Cerebellar cortex (tissue), 1 donor: ENCODE measurements at regions not wholly inside any gene's neighbourhood (a gene's known extent, or its start where the extent isn't known, plus 50 kb on each side); places are given as distances from the start of the nearest gene placed in this dataset.
"Not testable (repeated sequence)": the region's sequence is repeated elsewhere in the genome, so short reads cannot be mapped to it uniquely, and the experiment has no call there.

Experiments
- DNase-seq: peaks from one replicate; pipeline ENCODE4 v3.0.0-alpha.2; 2015; ENCODE audit warnings: low spot score

DNA sequence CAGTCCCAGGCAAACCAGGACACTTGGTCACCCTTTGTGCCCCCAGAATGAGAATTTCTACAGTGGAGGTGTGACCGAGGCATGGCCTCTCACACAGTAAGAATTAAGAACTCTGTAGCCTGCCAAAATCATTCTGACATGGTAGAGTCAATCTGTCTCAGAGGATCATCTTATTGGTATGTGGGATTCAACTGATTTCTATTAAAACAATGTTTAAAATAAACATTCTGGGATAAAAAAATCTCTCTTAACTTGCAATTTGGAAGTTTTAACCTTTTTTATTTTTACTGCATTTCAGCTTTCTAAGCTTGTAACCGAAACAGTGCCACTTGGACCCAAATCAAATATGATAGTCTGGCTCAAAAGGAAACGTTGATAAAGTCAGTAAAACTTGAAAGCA lies 165.4 kb upstream of the LDB2 start:
- no peak for DNase-seq

DNA sequence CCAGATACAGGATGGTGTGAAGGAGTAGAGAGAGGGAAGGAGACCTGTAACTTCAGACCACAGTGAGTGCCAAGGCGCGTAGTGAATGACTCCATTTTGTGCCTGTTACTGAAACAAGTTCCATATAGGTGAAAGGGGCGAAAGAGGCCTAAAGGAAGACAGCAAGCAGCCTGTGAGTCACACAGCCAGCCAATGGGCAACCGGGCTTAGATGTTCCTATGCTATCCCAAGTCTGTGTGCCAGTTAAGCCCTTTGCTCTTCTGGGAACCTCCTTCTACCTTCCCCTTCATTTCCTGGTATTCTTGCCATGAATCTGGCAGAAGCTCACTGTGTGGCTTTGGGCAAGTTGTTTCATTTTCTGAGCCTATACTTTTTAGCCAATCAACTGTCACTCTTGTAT lies 161.8 kb upstream of the LDB2 start:
- DNase-seq = no peak

DNA sequence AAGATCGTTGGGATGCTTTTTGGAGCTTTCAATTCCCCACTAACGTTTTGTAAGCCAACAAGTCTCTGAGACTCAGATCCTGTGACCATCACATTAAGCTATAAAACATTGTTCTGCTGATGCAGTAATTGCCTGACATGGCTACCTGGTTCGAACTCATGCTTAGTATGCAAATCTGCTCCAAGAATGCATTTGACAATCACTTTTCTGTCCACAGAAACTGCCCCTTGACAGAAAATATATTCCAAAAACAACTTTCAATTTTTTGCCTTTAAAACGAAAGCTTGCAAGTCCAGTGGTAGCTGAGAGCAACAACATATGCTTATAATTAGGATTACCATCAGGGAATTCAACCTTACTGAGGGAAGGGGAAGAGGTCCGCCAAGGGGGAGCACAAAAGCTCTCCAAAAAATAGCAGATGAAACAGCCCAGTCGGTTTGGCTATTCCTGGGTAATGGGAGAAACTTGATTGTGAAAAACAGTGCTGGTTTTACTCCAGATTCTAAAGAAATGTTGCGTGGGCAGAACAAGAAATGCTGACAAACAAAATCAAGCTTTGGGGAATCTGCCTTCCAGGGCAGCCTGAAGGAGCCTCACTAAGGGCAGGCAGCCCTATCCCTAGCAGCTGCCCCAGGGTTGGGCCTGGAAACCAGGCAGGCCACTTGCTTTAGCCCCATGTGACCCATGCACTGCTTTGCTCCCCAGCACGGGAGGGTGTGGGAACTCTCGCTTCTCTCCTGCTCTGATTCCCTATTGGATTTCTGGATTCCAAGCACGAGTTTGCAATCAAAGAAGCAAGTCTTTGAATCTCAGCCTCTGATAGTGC lies 160.7 kb upstream of the LDB2 start:
- no peak for DNase-seq

DNA sequence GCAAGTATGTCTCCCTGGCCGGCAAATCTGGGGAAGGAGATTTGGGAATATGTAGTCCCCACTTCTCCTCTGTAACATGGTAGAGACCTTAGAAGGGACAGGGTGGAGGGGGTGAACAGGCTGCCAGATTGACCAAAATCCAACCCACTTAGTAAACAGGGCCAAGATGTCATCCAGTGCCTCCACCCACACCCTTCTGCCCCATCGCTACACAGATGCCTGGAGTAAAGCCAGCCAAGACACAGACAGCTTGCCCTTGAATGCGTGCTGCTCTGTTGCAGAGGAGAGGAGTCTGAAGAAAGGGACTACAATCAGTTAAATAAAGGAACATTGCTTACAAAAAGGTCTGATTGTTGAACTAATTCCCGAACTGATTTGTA lies 160.1 kb upstream of the LDB2 start:
- DNase-seq = no peak

DNA sequence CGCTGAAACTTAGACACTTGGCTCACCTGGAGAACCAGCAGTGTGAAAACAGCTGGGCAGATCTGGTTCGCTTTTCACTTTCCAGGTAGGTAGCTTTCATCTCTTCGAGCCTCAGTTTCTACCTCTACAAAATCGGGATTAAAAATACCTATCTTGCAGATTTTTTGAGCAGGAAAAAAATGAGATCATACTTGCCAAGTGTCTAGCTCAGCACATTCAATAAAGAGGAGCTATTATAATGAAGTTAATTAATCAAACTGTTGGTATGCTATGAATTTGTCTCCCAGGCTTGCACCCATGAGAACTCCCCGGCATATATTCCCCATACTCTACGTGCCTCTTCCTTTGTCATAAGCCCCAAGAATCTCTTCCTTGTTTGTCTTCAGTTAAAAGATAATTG lies 158.6 kb upstream of the LDB2 start:
- DNase-seq = no peak

DNA sequence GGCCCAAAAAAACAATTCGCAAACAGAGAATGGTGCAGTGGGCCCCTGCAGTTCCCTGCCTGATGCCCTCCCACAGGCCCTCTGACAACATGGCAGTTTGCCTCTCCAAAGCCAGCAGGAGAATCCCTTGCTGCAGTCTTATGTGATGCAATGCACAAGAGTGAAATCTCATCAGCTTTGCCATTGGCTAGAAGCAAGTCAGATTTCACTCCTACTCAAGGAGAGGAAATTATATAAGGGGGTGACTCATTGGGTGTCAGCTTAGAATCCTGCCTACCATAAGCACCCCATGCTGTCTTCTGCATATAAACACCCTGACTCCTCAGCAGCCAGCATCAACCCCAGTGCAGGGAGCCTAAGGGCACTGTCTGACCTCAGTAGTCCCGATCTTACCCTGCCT lies 157.3 kb upstream of the LDB2 start:
- DNase-seq = no peak

DNA sequence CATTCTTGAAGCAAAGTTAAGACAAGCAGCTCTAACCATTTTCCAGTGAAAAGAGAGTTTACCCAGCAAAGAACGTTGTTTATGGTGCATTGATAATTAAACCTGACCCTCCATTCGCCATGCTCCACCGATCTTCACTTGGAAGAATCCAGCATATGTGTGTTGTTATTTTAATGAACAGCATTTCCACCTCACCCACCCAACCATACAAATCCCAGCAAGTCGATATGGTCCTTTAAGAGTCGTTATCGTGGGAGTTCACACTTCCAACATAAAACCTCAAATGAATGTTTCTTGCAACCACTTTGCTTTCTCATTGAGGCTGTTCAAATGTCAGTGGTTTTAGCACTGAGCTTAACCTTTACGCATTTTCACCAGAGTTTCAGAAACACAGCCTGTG lies 147.4 kb upstream of the LDB2 start:
- DNase-seq = no peak

- no peak for DNase-seq
Measured at GRCh38 chr4:17038510-17039176, 140.2 kb upstream of the LDB2 start.

- DNase-seq = no peak
Measured at GRCh38 chr4:17033768-17034181, 135.3 kb upstream of the LDB2 start.

GRCh38 chr4:17033025-17033767 lies 134.8 kb upstream of the LDB2 start:
- no peak for DNase-seq

DNA sequence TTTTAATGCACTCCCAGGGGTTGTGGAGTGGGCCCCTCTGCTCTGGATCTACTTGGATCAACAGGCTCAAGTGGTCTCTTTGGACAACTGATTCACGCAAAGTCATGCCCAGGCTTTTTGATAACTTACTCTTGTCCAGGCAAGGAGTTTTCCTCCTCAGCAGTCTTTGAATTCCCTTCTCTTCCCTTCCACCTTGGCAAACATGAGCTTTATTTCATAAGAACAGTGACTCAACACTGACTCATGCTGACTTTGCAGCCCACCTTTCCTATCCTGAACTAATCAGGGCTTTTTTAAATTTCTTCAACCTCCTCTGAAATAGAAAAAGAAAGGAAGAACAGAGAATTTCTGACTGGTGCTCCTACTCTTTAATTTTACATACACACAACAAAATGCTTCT lies 132.1 kb upstream of the LDB2 start:
- DNase-seq = no peak

GRCh38 chr4:17029964-17030363 lies 131.5 kb upstream of the LDB2 start:
- no peak for DNase-seq

- no peak for DNase-seq
Measured at GRCh38 chr4:17029432-17029831, 131.0 kb upstream of the LDB2 start.

DNA sequence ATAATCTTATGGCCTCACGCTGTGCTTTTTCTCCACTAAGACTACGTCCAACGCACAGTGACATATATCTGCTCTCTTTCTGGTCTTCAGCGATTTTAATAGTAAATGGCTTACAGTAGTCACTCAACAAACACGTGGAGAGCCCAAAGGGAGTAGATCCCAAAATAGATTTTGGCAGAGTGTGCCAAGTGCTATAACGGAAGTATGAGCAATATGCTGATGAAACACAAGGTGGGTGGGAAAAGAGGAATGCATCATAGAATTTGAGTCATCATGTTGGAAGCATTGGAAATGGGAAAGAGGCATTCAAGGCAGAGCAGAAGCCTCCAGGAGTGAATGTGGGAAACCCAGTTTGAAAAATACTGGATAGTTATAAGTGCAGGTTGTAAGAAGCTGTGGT lies 129.1 kb upstream of the LDB2 start:
- no peak for DNase-seq

DNA sequence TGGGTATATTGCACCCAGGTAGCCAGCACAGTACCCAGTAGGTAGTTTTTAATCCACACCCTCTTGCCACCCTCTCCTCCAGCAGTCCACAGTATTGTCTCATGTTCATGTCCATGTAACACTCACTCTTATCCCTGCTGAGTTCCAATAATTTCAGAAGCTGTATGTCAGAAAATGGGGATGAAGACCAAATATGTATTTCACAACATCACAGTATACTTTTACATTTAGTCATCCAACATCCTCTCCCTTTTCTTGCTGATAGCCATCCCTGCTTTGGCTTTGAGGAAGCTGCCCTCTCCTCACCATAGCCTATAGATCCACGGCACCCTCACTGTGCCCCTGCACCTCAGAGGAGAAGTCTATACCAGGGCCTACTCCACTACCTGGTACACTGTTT lies 126.0 kb upstream of the LDB2 start:
- no peak for DNase-seq

DNA sequence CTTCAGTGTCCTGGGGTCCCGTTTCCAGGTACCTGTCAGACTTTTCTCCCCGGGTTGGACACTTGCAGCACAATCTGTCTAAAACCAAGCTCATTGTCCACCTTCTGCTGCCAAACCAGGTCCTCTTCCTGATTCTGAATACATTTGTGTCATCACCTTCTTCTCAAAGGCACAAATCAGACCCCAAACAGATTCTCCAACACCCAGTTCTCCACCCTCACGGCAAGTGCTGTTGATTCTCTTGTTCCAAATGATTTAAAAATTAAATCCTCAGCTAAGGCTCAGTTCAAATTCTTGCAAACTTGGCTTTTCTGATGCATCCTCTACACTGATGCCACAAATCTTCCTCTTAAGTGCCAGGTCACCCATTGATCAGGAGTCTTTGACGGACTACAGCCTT lies 122.5 kb upstream of the LDB2 start:
- no peak for DNase-seq

- no peak for DNase-seq
Measured at GRCh38 chr4:17020451-17020850, 122.0 kb upstream of the LDB2 start.

GRCh38 chr4:17018621-17019020 lies 120.2 kb upstream of the LDB2 start:
- DNase-seq = not testable (repeated sequence)

DNA sequence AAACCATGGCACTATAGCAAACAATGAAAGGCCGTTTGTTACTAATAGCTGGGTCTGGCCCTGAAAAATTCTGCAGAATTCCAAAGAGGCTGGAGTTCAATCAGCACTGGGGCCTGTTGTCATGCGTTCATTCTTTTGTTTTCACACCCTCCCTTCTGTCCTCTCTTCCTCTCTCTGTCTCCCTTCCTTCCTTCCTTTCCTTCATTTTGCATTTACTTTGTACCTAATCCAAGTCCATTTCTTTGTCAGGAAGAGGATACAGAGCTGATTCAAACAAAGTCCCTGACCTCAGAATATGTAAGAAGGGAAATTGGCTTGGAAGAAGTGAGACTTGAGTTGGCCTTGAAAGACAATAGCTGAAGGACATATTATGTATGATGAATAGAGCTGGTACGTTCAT lies 119.6 kb upstream of the LDB2 start:
- DNase-seq = no peak

DNA sequence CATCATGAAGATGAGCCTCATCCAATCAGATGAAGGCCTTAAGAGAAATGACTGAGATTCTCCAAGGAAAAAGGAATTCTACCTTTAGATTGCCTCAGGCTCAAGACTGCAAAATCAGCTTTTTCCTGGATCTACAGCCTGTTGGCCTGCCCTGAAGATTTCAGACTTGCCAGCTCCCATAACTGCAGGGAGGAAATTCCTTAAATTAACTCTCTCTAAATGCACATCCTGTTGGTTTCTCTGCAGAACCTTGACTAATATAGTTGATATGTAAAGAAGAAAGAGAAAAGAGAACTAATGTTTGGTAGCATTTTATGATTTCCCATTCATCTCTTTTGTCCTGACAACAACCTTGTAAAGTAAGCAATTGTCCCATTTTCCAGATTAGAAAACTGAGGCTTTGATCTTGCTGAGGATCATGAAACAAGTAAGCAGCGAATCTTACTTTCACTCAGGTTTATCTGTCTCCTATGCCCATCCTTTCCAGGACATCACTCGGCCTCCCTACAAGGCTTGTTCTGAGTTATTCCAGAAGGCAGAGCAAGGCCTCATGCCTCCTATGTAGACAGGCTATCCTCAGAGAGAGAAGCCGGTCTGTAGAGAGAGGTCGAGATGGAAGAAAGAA lies 115.0 kb upstream of the LDB2 start:
- no peak for DNase-seq

DNA sequence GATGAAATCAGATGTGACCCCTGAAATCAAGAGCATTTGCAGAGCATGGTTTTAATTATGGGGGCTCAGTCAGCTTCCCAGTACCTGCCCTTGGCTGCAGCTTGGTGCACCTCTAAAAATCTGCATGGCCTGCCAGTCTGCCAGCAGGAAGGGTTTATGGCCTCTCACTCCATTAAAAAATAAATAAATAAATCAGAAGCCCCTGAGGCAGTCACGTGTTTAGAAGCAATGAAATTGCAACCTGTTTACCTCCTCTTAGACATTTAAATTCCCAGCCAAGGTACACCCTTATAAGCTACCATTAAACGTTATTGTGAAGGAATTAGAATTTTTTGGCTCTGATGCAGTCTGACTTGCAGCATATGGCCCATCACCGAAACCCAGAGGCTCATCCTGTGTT lies 114.0 kb upstream of the LDB2 start:
- no peak for DNase-seq

DNA sequence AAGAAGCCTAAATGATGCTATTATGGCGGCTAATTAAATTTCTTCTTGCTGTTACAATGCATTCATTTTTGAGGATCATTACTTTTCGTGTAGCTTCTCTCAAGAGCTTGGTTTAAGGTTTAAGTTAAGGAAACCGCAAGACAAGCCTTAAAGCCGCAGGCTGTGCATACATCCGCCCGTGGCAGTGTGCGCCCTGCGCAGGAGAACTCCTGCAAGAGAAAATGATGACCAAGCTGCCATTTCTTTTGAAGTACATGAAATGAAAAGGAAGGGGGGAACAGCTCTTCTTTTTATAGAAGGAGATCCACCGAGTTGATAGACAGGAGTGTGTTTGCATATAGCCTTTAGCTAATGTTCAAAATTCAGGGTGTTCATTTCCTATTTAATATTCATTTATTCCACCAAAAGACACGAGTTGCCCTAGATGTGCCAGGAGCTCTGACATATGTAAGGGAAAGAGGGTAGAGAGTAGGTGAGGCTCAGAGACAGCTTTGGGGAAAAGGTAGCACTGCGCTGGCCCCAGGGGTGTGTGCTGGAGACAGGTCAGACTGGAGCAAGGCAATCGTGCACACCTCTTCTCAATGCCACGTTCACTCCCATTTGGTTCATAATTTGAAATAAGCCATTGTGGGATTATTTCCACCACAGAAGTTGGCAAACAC lies 112.1 kb upstream of the LDB2 start:
- no peak for DNase-seq
